HAP-1 (cell line): ENCODE measurements at regions not wholly inside any gene's neighbourhood (a gene's known extent, or its start where the extent isn't known, plus 50 kb on each side); places are given as distances from the start of the nearest gene placed in this dataset.
"Not testable (repeated sequence)": the region's sequence is repeated elsewhere in the genome, so short reads cannot be mapped to it uniquely, and the experiment has no call there.

Experiments
- DNase-seq, 2 experiments: peaks; one replicate each; pipeline ENCODE4 v3.0.0-alpha.2; 2016 to 2020; ENCODE audit warnings: low spot score in 2 of 2
- H3K27me3 ChIP-seq: fragments of 250-450 bp; sonication (Bioruptor Pico); 2 replicates; pipeline ENCODE4 v1.5.1; 2020; ENCODE audit warnings: low read depth, mild to moderate bottlenecking, moderate library complexity
- H3K36me3 ChIP-seq: fragments of 250-450 bp; sonication (Bioruptor Pico); replicated peaks from 2 replicates; pipeline ENCODE4 v1.5.1; 2020; ENCODE audit warnings: mild to moderate bottlenecking
- H3K4me1 ChIP-seq: fragments of 250-450 bp; sonication (Bioruptor Pico); 2 replicates; pipeline ENCODE4 v1.5.1; 2020; ENCODE audit warnings: mild to moderate bottlenecking
- H3K4me3 ChIP-seq: fragments of 250-450 bp; sonication (Bioruptor Pico); 2 replicates; pipeline ENCODE4 v1.5.1; 2020; ENCODE audit warnings: mild to moderate bottlenecking, moderate library complexity
- H3K9me3 ChIP-seq: fragments of 250-450 bp; sonication (Bioruptor Pico); 2 replicates; pipeline ENCODE4 v1.5.1; 2020; ENCODE audit warnings: mild to moderate bottlenecking, moderate library complexity
- in situ Hi-C: fragments of 300-500 bp; cut with MboI; formaldehyde crosslinking; loops from 3 replicates; pipeline ENCODE4 v1.14.3; 2020; ENCODE audit warnings: low sequenced_read_pairs, inconsistent platforms, mixed read lengths

GRCh38 chr2:221724631-221725203 lies 152.6 kb upstream of the EPHA4 start:
- Histone ChIP-seq H3K9me3 (peaks cover 9% of the 10 kb centered on the region; the same call in 1 of the 2 replicates), H3K4me1 (no peaks in the 10 kb centered on the region), H3K36me3 (no peaks in the 10 kb centered on the region), H3K4me3 (no peak overlapping the region), H3K27me3 (no peaks in the 10 kb centered on the region)
- in situ Hi-C loops, result no loop called here
- DNase-seq, result no peak

- in situ Hi-C loops, H3K27me3 ChIP-seq, H3K9me3 ChIP-seq, H3K36me3 ChIP-seq, H3K4me1 ChIP-seq, DNase-seq, H3K4me3 ChIP-seq: not testable (repeated sequence)
Observed at GRCh38 chr2:221724117-221724516, 152.0 kb upstream of the EPHA4 start.

- in situ Hi-C loops, result no loop called here
- Histone ChIP-seq H3K9me3 (peaks cover 2% of the 10 kb centered on the region; the same call in 1 of the 2 replicates), H3K27me3 (no peaks in the 10 kb centered on the region), H3K36me3 (no peaks in the 10 kb centered on the region), H3K4me1 (peaks cover 25% of the 10 kb centered on the region), H3K4me3 (no peak overlapping the region)
- DNase-seq, result peak; percentile 35 to 55
Observed at GRCh38 chr2:221716426-221717303, 144.6 kb upstream of the EPHA4 start.

GRCh38 chr2:221715523-221716247 lies 143.6 kb upstream of the EPHA4 start:
- H3K27me3 ChIP-seq, result no peaks in the 10 kb centered on the region
- H3K4me3 ChIP-seq, result no peak overlapping the region
- in situ Hi-C loops, result no loop called here
- peaks cover 28% of the 10 kb centered on the region for H3K4me1 ChIP-seq
- DNase-seq, result peak; percentile 78 to 99
- peaks cover 2% of the 10 kb centered on the region; the same call in 1 of the 2 replicates for H3K9me3 ChIP-seq
- H3K36me3 ChIP-seq, result no peaks in the 10 kb centered on the region

- in situ Hi-C loops, result no loop called here
- Histone ChIP-seq H3K4me1 (peaks cover 38% of the 10 kb centered on the region), H3K9me3 (no peaks in the 10 kb centered on the region), H3K36me3 (no peaks in the 10 kb centered on the region), H3K4me3 (no peak overlapping the region), H3K27me3 (no peaks in the 10 kb centered on the region)
- no peak for DNase-seq
Observed at GRCh38 chr2:221710744-221711143, 138.6 kb upstream of the EPHA4 start.

- no peaks in the 10 kb centered on the region for H3K27me3 ChIP-seq
- peaks cover 45% of the 10 kb centered on the region for H3K4me1 ChIP-seq
- no peaks in the 10 kb centered on the region for H3K9me3 ChIP-seq
- H3K4me3 ChIP-seq, result no peak overlapping the region
- DNase-seq, result peak; percentile 37 to 95
- in situ Hi-C loops, result no loop called here
- no peaks in the 10 kb centered on the region for H3K36me3 ChIP-seq
Observed at GRCh38 chr2:221708902-221709301, 136.8 kb upstream of the EPHA4 start.

GRCh38 chr2:221705185-221705877 lies 133.2 kb upstream of the EPHA4 start:
- Histone ChIP-seq H3K4me1 (peaks cover 39% of the 10 kb centered on the region), H3K4me3 (no peak overlapping the region), H3K9me3 (no peaks in the 10 kb centered on the region), H3K27me3 (no peaks in the 10 kb centered on the region), H3K36me3 (no peaks in the 10 kb centered on the region)
- in situ Hi-C loops, result no loop called here
- DNase-seq, result no peak

GRCh38 chr2:221704442-221704841 lies 132.3 kb upstream of the EPHA4 start:
- no peaks in the 10 kb centered on the region for H3K9me3 ChIP-seq
- H3K4me3 ChIP-seq, result no peak overlapping the region
- H3K4me1 ChIP-seq, result peaks cover 33% of the 10 kb centered on the region
- no peaks in the 10 kb centered on the region for H3K27me3 ChIP-seq
- in situ Hi-C loops, result no loop called here
- peak; percentile 53 to 77 for DNase-seq
- no peaks in the 10 kb centered on the region for H3K36me3 ChIP-seq

- Histone ChIP-seq H3K4me3 (no peak overlapping the region), H3K4me1 (no peaks in the 10 kb centered on the region), H3K27me3 (no peaks in the 10 kb centered on the region), H3K9me3 (no peaks in the 10 kb centered on the region), H3K36me3 (0 out of 2 replicates have a peak, but pooled peaks cover under 1% of the 10 kb centered on the region)
- in situ Hi-C loops, result no loop called here
- no peak for DNase-seq
Observed at GRCh38 chr2:221693365-221693764, 121.3 kb upstream of the EPHA4 start.

GRCh38 chr2:221691571-221691970 lies 119.5 kb upstream of the EPHA4 start:
- H3K4me1 ChIP-seq, result no peaks in the 10 kb centered on the region
- DNase-seq, result no peak
- no peaks in the 10 kb centered on the region for H3K36me3 ChIP-seq
- H3K4me3 ChIP-seq, result no peak overlapping the region
- no peaks in the 10 kb centered on the region for H3K27me3 ChIP-seq
- in situ Hi-C loops, result no loop called here
- H3K9me3 ChIP-seq, result no peaks in the 10 kb centered on the region

GRCh38 chr2:221689140-221689539 lies 117.0 kb upstream of the EPHA4 start:
- in situ Hi-C loops, result no loop called here
- DNase-seq, result no peak
- no peaks in the 10 kb centered on the region for H3K9me3 ChIP-seq
- no peaks in the 10 kb centered on the region for H3K4me1 ChIP-seq
- no peak overlapping the region for H3K4me3 ChIP-seq
- no peaks in the 10 kb centered on the region for H3K27me3 ChIP-seq
- no peaks in the 10 kb centered on the region for H3K36me3 ChIP-seq

- H3K4me3 ChIP-seq, result no peak overlapping the region
- in situ Hi-C loops, result no loop called here
- no peaks in the 10 kb centered on the region for H3K27me3 ChIP-seq
- H3K4me1 ChIP-seq, result peaks cover 53% of the 10 kb centered on the region
- no peaks in the 10 kb centered on the region for H3K9me3 ChIP-seq
- H3K36me3 ChIP-seq, result no peaks in the 10 kb centered on the region
- peak; percentile 59 to 97 for DNase-seq
Observed at GRCh38 chr2:221680548-221680947, 108.4 kb upstream of the EPHA4 start.

GRCh38 chr2:221677688-221678087 lies 105.6 kb upstream of the EPHA4 start:
- H3K4me3 ChIP-seq, result no peak overlapping the region
- no peaks in the 10 kb centered on the region for H3K36me3 ChIP-seq
- no peaks in the 10 kb centered on the region for H3K9me3 ChIP-seq
- peaks cover 60% of the 10 kb centered on the region for H3K4me1 ChIP-seq
- in situ Hi-C loops, result no loop called here
- peak; percentile 48 to 53 for DNase-seq
- H3K27me3 ChIP-seq, result no peaks in the 10 kb centered on the region
